Stomach (tissue), 8 donors: ENCODE measurements at regions not wholly inside any gene's neighbourhood (a gene's known extent, or its start where the extent isn't known, plus 50 kb on each side); places are given as distances from the start of the nearest gene placed in this dataset.

Experiments
- DNase-seq, 2 donors: peaks; one replicate each; pipeline versions ENCODE4 v3.0.0 to v3.0.0-alpha.2; 2013 to 2019
- H3K27ac ChIP-seq, 5 donors: fragments of 200-600 bp in 4 of 5; sonication (generic) in 4 of 5; one replicate each; pipeline ENCODE4 v1.5.1; 2013 to 2019; ENCODE audit warnings: mild to moderate bottlenecking in 1 of 5, moderate library complexity in 1 of 5
- H3K27me3 ChIP-seq, 3 donors: fragments of 200-600 bp; sonication (generic); one replicate each; pipeline ENCODE4 v1.5.1; 2017 to 2019; ENCODE audit warnings: mixed run types in 1 of 3
- H3K36me3 ChIP-seq, 4 donors: fragments of 200-600 bp; sonication (generic); 1 replicate in 3 of 4; 2 replicates in 1 of 4; pipeline ENCODE4 v1.5.1; 2016 to 2019
- H3K4me1 ChIP-seq, 4 donors: fragments of 200-600 bp; sonication (generic); one replicate each; pipeline ENCODE4 v1.5.1; 2016 to 2019
- H3K4me3 ChIP-seq, 4 donors: fragments of 200-600 bp; sonication (generic) in 3 of 4; one replicate each; pipeline ENCODE4 v1.5.1; 2016 to 2019; ENCODE audit warnings: mild to moderate bottlenecking in 1 of 4
- H3K9me3 ChIP-seq, 4 donors: fragments of 200-600 bp; sonication (generic); one replicate each; pipeline ENCODE4 v1.5.1; 2016 to 2019
- EP300 ChIP-seq: sonication (generic); formaldehyde crosslinking; IDR thresholded peaks from one replicate; pipeline ENCODE4 v1.6.1; 2017; ENCODE audit warnings: antibody characterized with exemption
- POLR2A ChIP-seq, 4 donors: fragments of 450-650 bp; IDR thresholded peaks; one replicate each; pipeline ENCODE4 v1.6.1; 2016; ENCODE audit warnings: antibody characterized with exemption in 4 of 4, control low read depth in 2 of 4, mild to moderate bottlenecking in 1 of 4, moderate library complexity in 1 of 4
- POLR2AphosphoS5 ChIP-seq, 3 donors: sonication (generic); formaldehyde crosslinking; IDR thresholded peaks; one replicate each; pipeline ENCODE4 v1.6.1; 2016; ENCODE audit warnings: antibody characterized with exemption in 3 of 3
- WGBS, 5 donors: extraction: QIAGEN DNeasy Blood & Tissue Kit in 3 of 5; methylation state at CpG; one replicate each; pipeline versions ENCODE4 v1.1.5 to v1.1.7; 2013 to 2018; 5-methylcytosine and 5-hydroxymethylcytosine counted together
- intact Hi-C: fragments of 100-400 bp; cut with DNase I; formaldehyde crosslinking; loops from one replicate; pipeline ENCODE4 v1.15.1; 2023; ENCODE audit warnings: low total_unique reads
- TF ChIP-seq, protein P1 (sequence below), 7 experiments: fragments of 450-650 bp in 4 of 7; fragments of 200-600 bp in 3 of 7; sonication (generic) in 3 of 7; IDR thresholded peaks; one replicate each; pipeline ENCODE4 v1.5.1; 2016 to 2019; ENCODE audit warnings: antibody characterized with exemption in 7 of 7, control low read depth in 2 of 7, mild to moderate bottlenecking in 1 of 7
- donor health status: healthy with polysubstance abuse.
- donor health status: Bipolar disorder and iron deficiency.
- donor health status: healthy.

DNA sequence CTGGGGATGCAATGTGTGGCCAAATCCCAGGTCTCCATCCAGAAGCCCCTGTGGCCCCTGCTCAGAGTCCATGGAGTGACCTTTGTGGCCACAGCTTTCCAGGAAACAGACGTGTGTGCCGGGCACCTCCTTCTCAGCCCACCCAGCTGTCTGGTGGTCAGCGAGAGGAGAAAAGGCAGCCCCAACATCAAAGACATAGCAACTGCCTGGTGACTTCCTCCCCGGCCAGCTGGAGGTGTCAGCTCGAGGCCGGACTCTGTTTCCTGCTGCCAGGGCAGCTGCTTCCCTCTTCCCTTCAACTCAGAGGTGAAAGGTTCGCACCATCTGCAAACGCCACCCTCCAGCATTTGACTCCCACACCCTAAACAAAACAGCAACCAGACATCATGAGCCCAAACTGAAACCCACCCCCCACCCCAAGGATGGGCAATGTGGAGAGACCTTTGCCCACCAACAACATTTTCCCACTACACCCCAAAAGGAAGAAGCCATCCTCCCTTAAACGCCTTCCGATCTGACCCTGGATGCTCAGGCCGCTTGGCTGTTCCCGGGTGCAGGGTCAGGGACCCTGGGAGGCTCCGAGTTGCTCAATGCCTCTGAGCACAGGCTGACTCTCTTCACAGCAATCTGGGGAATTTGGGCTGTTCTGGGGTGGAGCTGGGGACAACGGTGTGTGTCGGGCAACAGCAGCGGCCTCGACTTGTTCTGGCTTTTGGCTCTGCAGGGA is 162.3 kb downstream of the PSMG1 start:
- peak in 1 of 2 donors; percentile 66 for DNase-seq
- H3K27ac ChIP-seq = peak overlapping the region; percentile 18 to 76 (median 66)
- H3K4me1 ChIP-seq = peaks cover 13 to 51% (median 23%) of the 10 kb centered on the region in 4 donors
- TF ChIP-seq, protein P1, sequence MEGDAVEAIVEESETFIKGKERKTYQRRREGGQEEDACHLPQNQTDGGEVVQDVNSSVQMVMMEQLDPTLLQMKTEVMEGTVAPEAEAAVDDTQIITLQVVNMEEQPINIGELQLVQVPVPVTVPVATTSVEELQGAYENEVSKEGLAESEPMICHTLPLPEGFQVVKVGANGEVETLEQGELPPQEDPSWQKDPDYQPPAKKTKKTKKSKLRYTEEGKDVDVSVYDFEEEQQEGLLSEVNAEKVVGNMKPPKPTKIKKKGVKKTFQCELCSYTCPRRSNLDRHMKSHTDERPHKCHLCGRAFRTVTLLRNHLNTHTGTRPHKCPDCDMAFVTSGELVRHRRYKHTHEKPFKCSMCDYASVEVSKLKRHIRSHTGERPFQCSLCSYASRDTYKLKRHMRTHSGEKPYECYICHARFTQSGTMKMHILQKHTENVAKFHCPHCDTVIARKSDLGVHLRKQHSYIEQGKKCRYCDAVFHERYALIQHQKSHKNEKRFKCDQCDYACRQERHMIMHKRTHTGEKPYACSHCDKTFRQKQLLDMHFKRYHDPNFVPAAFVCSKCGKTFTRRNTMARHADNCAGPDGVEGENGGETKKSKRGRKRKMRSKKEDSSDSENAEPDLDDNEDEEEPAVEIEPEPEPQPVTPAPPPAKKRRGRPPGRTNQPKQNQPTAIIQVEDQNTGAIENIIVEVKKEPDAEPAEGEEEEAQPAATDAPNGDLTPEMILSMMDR (IDR thresholded peaks at IDR 0.05) = no peak
- peak in 2 of 3 donors; percentile 19 to 45 for TF ChIP-seq POLR2AphosphoS5 (IDR thresholded peaks at IDR 0.05)
- no peak overlapping the region for H3K4me3 ChIP-seq
- 56 to 68% (median 67%) methylated on average over 15 to 17 of the region's 17 CpGs for WGBS, 5 donors
- H3K27me3 ChIP-seq = no peaks in the 10 kb centered on the region
- no peaks in the 10 kb centered on the region for H3K36me3 ChIP-seq
- H3K9me3 ChIP-seq = no peaks in the 10 kb centered on the region
- intact Hi-C loops = no loop called here

DNA sequence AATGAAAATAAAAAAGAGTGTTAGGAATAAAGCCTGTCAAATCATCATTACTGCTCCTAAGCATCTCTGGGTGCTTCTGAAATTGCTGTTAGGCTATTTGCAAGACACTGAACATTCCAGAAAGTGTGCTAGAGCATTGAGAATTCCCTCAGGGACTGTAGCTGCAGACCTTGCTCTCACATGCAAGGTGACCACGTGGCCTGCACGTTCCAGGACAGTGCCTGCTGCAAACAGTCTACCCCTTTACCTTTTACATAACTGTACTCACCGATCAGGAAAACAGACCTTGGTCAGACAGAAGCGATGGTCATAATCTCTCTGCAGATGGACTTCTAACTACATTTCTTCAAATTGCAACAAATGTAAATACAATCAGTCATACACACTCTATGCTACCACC is 164.5 kb downstream of the PSMG1 start:
- DNase-seq = no peak
- H3K4me3 ChIP-seq = no peak overlapping the region
- no peak overlapping the region for H3K27ac ChIP-seq
- H3K9me3 ChIP-seq = no peaks in the 10 kb centered on the region
- WGBS, 5 donors = 45 to 77% (median 62%) methylated on average over 4 of the region's 4 CpGs
- peaks cover 13 to 51% (median 22%) of the 10 kb centered on the region in 4 donors for H3K4me1 ChIP-seq
- TF ChIP-seq EP300 = no peak
- TF ChIP-seq POLR2AphosphoS5 (IDR thresholded peaks at IDR 0.05) = no peak
- intact Hi-C loops = no loop called here
- H3K36me3 ChIP-seq = no peaks in the 10 kb centered on the region
- H3K27me3 ChIP-seq = no peaks in the 10 kb centered on the region

DNA sequence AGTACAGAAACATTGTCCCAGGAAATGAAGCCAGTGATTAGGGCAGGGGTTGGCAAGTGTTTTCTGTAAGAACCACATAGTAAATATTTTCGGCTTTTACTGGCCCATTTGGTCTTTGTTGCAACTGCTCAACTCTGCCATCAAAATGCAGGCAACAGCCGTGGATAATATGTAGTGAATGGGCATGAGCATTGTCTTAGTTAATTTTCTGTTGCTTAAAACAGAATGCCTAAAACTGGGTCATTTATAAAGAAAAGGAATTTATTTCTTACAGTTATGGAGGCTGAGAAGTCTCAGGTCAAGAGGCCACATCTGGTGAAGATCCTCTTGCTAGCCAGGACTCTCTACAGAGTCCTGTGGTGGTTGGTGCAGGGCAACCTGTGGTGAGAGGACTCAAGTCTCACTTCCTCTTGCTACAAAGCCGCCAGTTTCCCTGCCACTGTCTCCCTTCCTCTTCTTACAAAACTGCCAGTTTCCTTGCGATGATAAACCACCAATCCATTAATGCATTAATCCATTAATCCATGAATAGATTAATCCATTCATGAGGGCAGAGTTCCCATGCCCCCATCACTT is 166.4 kb downstream of the PSMG1 start:
- no peak for DNase-seq
- Histone ChIP-seq H3K27me3 (no peaks in the 10 kb centered on the region), H3K36me3 (no peaks in the 10 kb centered on the region), H3K27ac (peak overlapping the region in 1 of 5 donors; percentile 17), H3K4me3 (no peak overlapping the region), H3K4me1 (peaks cover 0 to 33% (median 4%) of the 10 kb centered on the region in 4 donors), H3K9me3 (no peaks in the 10 kb centered on the region)
- WGBS, 5 donors = 73 to 83% (median 82%) methylated on average over 4 of the region's 4 CpGs
- no peak for TF ChIP-seq POLR2A (IDR thresholded peaks at IDR 0.05)
- TF ChIP-seq, protein P1 (IDR thresholded peaks at IDR 0.05) = no peak
- no peak for TF ChIP-seq EP300
- TF ChIP-seq POLR2AphosphoS5 (IDR thresholded peaks at IDR 0.05) = no peak
- intact Hi-C loops = no loop called here

DNA sequence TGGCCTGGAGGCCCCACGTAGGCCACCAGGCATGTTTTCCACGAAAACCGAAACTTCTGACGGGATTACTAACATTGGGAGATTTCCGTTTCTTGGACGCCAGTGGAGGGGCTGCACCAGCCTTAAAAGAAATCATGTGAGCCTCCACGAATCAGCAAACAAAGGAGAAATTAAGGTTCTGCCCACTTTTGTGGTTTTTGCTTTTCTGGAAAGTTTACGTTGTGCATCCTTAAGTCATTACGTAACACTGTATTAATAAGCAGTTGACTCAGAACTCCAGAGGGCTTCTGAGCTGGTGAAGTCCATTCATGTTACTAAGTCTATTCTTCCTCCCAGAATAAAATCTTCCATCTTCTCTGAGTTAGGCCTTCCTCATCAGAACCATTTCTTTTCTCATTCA is 168.5 kb downstream of the PSMG1 start:
- no peak overlapping the region for H3K4me3 ChIP-seq
- no peaks in the 10 kb centered on the region for H3K9me3 ChIP-seq
- intact Hi-C loops = no loop called here
- peak overlapping the region in 3 of 5 donors; percentile 51 to 65 (median 62) for H3K27ac ChIP-seq
- DNase-seq = peak in 1 of 2 donors; percentile 43
- H3K4me1 ChIP-seq = peaks cover 0 to 18% (median 0%) of the 10 kb centered on the region in 4 donors
- WGBS, 5 donors = 68 to 80% (median 70%) methylated on average over 9 of the region's 9 CpGs
- no peaks in the 10 kb centered on the region for H3K27me3 ChIP-seq
- no peaks in the 10 kb centered on the region for H3K36me3 ChIP-seq
- TF ChIP-seq POLR2A (IDR thresholded peaks at IDR 0.05) (no peak), POLR2AphosphoS5 (IDR thresholded peaks at IDR 0.05) (peak in 2 of 3 donors; percentile 11 to 26)
- TF ChIP-seq, protein P1 (IDR thresholded peaks at IDR 0.05) = no peak
